HG02642 (cell line): ENCODE measurements at regions not wholly inside any gene's neighbourhood (a gene's known extent, or its start where the extent isn't known, plus 50 kb on each side); places are given as distances from the start of the nearest gene placed in this dataset.

Experiments
- ATAC-seq: cut with Tn5 transposase; IDR thresholded peaks from one replicate; pipeline ENCODE4 v1.9.1; 2021; ENCODE audit warnings: mild to moderate bottlenecking; ENCODE audit not compliant: unreplicated experiment, poor library complexity

DNA sequence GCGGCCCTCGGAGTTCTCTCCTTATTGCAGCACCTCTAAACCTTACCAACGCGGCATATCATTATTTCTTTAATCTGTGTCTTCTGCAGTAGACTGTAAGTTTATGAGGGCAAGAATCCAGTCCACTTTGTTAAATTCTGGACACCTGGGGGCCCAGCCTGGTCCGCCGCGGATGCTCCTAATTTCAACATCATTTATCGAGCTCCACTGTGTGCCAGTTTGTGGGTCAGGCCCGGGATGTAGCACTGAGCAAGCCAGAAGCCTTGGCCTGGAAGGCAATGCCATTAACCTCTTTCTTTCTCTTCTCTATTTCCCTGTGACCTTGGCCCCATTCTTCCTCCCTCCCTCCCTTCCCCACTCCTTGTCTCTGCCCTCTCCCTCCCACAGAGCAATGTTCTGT is 70.6 kb upstream of the CACNA1E start:
- no peak for ATAC-seq

DNA sequence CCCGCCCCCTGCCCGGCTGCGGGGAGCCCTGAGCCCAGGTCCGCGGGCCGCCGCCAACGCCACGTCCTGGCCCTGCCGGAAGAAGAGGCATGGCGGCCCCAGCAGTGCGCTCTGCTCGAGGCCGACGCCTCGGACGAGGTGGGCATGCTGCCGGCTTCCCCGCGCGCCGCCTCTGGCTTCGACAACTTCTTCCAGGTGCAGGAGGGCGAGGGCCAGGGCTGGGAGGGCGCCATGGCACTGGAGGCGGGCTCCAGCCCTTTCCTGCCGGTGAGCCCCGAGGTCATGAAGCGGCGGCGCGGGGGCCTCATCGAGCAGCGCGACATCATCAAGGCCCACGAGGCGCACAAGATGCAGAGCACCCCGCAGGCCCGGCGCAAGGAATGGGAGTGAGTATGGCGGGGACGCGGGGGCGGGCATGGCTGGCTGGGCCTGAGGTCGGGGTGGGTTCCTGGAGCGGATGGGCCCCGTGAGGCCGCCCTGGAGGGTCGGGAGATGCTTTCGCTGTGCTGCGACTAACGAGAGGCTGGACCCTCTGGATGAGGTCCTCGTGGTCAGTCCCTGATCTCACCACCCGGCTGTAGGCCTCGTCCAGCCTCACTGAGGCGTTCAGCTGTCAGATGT is 70.0 kb upstream of the CACNA1E start:
- ATAC-seq, result no peak

DNA sequence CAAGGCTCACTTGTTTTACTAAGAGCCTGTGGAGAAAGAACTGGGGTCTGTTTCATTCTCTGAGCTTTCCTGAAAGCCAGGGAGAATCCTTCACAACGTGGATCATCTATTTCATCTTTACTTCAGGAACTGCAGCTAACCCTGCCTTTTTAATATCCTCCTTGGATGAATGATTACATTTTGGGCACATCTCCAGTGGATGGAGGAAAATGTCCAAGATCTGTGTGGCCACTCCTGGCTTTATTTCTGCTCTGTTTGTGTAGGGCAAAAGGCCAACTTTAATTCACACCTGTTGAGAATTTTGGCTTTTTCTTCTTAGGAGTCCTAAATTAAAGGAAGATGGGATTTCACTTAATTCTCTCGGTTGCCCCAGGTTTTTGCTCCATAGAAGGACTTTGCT is 69.5 kb upstream of the CACNA1E start:
- no peak for ATAC-seq

DNA sequence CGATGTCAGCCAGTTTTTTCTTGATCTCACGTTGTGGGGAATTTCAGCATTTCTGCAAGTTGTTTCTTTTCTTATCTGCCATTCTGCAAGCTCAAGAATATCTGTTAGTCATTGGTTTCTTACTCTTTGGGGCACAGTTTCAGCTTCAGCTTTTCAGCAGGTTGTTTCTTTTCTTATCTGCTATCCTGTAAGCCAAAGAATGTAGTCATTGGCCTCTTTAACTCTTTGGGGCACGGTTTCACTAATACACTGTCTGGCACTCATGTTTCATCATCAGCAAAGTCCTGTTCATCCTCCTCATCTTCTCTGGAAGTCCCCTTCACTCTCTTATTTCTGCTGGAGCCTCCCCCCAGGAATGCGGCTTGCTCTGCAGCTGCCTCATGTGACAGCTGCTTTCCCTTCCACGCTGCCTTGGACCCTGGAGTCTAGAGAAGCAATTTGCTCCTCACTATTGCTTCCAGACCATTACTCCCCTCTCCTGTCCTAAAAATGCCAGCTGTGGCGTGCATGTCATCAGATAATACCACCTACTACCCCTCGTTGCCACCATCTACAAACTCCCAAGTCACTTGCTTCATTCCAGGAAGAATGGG is 67.0 kb upstream of the CACNA1E start:
- no peak for ATAC-seq

DNA sequence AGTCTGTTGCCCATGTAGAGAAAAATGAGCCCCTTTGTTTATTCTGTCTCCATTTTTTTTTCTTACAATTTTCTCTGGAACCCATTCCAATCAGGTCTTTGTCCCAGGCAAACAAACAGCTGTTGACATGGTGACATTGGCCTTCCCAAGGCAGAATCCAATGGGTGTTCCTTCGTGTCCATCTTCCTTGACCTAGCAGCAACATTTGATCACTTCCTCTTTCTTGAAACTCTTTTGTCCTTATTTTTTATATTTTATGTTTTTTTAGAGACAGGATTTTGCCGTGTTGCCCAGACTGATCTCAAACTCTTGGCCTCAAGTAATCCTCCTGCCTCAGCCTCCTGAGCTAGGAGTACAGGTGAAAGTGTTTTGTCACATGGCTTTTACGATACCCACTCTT is 65.4 kb upstream of the CACNA1E start:
- no peak for ATAC-seq

DNA sequence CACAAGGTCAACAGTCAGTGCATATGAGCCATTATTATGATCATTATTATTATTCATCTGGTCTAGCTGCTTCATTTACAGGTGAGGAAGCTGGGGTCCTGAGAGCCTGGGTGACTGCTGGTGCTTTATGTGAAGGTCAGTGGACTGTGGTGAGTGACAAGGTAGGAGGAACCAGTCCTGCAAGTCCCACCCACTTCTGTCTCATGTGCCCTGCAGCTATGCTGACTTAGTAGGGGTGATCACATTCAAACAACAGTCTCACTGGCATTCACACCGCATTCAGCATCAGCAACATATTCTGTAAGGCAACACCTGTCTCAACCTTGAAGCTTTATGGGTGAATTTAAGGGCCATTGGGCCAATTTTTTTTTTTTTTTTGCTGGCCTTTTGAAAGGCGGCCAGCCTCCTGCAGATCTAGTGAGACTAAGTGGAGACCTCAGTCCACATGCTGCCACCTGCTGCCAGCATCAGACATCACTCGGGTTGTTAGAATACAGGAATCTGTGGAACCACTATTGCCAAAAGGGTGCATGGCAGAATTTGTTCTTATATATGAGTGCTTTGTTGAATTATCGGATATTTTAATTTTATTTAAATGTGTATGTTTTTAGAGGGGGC is 59.9 kb upstream of the CACNA1E start:
- no peak for ATAC-seq

DNA sequence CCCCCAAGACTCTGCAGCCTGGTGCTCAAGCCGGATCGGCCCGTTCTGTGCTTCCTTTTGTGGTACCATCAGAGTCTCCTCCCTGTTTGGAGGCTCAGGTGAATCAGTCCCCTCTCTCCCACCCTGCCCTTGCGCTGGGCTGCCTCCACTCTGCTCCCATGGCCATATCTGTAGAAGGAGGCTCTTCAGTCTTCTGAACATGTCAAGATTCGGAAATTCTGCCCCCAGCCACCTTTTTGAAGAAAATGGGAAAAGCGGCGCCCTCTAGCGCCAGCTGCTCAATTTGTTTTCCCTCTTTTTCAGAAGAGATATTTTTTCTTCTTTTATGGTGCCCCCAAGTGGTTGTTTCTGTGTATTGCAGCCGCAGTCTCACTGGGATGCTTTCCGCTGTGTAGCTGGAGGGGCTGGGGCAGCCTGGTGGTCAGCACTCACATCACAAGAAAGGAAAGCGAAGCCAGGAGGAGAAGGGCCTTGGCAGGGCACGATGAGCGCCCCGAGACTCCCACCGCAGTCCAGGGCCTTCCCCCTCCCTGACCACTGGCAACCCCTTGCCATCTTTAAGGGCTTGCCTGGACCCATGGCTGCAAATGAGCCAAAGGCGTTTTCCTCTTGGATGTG is 58.4 kb upstream of the CACNA1E start:
- ATAC-seq, result no peak

DNA sequence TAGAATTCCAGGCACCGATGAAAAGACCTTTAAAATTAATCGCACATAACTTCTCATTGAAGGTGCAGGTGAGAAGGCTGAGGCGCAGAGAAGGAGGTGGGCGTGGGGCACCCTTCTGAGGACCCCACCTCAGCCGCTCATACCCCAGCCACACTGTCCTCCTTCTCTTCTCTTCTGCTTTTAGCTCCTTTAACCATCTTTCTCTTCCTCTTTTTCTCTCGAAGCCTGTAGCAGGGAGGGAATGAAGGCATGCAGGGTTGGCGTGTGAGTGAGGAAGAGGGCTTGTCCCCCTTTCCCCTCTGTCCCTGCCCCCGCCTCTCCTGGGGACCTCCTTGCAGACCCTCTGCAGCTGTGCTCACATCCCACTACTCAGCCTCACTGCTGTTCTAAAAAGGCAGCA is 57.8 kb upstream of the CACNA1E start:
- no peak for ATAC-seq

DNA sequence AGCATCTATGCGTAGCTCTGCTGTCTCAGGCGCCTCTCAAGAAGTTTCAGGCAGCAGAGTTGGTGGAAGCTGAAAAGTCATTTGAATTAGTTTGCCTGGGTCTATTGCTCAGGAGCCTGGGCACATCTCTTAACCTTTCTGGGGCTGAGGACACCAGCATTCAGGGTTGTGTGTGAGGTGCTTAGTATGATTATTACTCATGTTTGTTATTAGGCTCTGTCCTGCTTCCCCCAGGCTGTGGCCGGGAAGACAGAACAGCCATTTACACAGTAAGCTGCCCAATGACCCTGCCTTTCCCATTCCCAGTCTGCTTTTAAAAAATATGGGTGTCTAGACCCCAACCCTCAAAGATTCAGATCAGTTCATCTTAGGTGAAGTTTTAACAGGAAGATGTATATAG is 53.9 kb upstream of the CACNA1E start:
- ATAC-seq, result no peak

DNA sequence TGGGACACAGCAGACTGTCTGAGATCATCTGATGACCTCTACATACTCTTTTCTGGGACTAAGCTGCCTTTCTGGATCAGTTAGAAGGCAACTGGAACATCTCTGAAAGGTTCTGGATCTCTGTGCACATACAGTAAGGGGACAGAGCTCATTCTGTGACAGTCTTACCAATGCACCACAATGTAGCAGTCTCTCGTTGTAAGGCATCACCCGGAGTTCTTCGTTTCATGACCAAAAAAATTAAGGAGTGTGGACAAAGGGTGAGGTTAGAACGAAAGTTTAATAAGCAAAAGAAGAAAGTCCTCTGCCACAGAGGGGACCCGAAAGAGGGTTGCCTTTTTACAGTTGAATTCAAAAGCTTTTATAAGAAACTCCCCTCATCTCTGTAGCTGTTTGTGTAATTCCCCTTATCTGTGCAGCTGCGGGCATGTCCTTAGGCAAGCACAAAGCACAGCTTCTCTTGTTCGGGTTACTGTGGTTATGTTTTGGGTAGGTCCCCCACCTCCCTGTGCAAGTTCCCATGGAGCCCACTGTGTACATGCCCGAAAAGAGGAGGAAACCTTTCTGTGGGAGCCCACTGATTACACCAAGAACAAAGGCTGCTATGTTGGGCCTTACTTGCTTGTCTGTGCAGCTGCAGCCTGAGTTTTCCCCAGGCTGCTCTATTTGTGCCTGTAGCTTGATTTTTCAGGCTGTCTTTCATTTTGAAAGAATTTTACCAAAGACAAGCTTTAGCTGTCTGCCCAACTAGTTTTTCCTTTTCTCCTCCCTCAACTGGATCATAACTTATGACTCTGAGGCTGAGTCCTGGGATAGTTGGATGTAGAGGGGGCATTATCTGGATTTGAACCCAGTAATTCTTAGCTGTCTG is 53.1 kb upstream of the CACNA1E start:
- ATAC-seq, result peak; percentile 81
